A172 (cell line): ENCODE measurements at regions not wholly inside any gene's neighbourhood (a gene's known extent, or its start where the extent isn't known, plus 50 kb on each side); places are given as distances from the start of the nearest gene placed in this dataset.
"Not testable (repeated sequence)": the region's sequence is repeated elsewhere in the genome, so short reads cannot be mapped to it uniquely, and the experiment has no call there.

ENCODE experiments used
- DNase-seq: peaks from one replicate; pipeline ENCODE4 v3.0.0-alpha.2; 2015; ENCODE audit warnings: low spot score

DNA sequence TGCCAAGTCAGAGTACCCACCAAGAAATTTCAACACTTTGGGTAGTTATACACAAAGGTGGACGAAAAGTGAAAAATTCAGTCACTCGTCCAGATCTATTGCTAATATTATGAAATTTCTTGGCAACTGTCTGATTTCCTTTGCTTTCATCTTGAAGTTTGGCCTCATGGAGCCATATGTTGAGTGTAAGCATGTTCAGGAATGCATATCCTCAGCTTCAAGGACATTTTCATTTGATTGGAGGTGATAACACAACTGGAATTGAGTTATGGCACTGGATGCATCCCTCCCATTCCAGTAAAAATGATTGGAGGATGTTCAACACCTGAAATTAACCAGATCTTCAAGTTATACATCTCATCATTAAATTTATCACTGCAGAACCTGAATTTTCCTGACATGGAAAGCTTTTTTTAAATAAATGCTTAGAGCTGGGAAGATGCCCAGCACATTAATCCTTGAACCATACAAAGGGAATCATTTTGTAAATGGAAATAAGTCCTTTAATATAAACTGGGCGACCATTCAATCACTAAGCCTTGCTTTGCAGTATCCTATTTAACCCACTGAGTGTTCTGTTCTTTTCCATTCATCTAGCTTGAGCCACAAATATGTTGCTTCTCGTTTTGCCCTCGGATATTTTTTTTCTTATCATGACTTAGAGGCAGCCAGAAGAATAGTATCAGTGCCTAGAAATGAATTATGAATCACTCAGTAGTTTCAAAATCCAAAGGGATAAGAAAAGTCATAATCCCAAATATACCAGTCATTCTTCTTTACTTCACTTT is 273.7 kb upstream of the PIK3R1 start:
- no peak for DNase-seq

DNA sequence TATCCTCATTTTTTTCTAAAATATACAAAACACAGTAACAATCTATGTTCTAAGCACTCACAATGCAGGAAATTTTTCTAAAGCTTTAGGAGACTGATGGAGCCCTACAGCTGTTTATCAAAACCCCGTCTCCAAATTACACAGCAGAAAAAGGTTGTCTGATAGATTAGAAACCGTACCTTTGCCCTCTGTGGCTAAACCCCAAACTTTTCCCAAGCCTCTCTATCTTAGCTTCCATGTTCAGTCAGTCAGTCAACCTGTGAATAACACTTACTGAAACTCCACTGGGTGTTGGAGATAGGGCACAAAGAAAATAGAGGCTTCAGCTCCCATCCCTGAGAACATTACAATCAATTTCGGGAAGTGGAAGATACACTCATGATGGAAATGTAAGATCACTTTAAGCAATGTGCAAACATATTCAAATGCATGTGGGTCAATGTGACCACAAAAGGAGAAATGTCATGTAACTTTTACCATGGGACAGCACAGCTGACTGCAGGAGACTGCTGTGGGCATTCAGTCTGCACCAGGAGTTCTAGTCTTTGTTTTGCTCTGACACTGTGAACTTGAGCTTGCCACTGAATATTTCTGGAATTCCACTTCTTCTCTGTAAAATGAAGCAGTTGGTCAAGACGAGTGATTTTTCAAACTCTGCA is 279.5 kb upstream of the PIK3R1 start:
- DNase-seq = no peak

- no peak for DNase-seq
Observed at GRCh38 chr5:67934976-67935375, 280.6 kb upstream of the PIK3R1 start.

DNA sequence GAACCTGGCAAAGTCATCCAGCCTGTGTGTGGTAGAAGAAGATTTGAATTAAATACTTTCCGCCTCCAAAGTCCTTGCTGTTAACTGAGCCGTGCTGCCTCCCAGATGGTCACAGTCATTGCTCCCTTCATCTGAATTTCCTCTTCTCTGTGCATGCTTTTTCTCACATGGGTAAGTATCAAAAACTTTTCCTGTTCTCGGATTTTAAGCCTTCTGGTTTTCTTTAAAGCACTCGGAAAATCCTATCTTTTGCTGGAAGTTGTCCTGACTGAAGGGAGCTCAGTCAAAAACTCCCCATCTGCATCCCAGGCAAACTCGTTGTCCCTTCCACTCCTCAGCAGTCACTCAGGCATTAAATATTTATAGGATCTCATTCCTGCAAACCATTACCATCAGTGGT is 290.0 kb upstream of the PIK3R1 start:
- no peak for DNase-seq

GRCh38 chr5:67921004-67921601 is 294.5 kb upstream of the PIK3R1 start:
- no peak for DNase-seq

GRCh38 chr5:67919532-67919931 is 296.0 kb upstream of the PIK3R1 start:
- not testable (repeated sequence) for DNase-seq

GRCh38 chr5:67917561-67917960 is 298.0 kb upstream of the PIK3R1 start:
- DNase-seq = no peak

GRCh38 chr5:67910546-67910945 is 305.0 kb upstream of the PIK3R1 start:
- DNase-seq = no peak

GRCh38 chr5:67908126-67908765 is 307.3 kb upstream of the PIK3R1 start:
- DNase-seq = no peak

DNA sequence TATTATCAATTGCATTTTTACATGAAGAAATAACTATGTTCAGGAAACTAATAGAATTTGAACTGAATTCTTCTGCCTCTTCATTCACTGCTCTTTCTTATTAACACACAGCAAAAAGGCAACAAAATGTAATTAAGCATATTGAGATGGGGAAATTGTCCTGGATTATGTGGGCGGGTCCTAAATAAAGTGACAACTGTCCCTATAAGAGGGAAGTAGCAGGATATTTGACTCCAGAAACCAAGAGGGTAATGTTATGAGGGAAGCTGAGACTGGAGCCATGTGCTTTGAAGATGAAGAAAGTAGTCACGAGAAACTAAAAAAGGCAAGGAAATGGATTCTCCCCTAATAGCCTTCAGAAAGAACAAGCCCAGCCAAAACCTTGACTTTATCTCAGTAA is 311.2 kb upstream of the PIK3R1 start:
- no peak for DNase-seq

GRCh38 chr5:67903656-67904055 is 311.9 kb upstream of the PIK3R1 start:
- DNase-seq = no peak

- DNase-seq = no peak
Observed at GRCh38 chr5:67903121-67903520, 312.4 kb upstream of the PIK3R1 start.

- no peak for DNase-seq
Observed at GRCh38 chr5:67902497-67902830, 313.1 kb upstream of the PIK3R1 start.

- no peak for DNase-seq
Observed at GRCh38 chr5:67901814-67902496, 313.6 kb upstream of the PIK3R1 start.

DNA sequence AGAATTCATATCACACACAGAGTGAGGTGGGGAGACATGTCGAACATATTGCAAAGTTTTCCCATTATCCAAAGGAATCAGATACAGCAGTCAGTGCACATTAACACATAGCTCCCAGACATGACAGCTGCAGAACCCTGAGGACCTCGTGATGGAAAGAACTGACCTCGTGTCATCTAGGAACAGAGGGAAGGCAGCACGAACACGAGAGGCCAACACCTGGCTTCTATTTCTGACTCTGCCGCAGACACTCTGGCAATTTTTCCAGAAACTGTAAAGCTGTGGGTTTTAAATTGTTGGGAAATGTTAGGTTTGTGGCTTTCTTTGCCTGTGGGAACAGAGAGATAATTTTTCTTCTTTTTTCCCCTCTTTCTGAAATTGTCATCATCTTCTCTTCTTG is 315.0 kb upstream of the PIK3R1 start:
- no peak for DNase-seq

DNA sequence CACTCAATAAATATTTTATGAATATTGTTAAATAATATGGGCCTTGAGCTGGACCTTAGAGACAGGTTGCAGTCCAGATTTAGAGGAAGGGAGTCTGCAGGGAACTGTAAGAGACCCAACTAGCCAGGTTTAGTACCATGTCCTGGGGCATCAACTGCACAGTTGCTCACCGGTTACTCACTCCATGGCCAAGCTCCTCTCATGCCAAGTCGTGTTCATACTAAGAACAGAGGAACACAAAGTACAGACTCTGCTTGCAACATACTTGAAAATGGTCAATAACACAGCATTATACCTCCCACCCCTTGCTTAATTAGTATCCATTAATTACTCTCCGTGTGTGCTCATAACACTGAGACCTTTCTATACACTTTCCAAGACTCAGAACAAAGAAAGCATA is 317.6 kb upstream of the PIK3R1 start:
- DNase-seq = no peak

GRCh38 chr5:67897431-67897830 is 318.1 kb upstream of the PIK3R1 start:
- DNase-seq = no peak

GRCh38 chr5:67896930-67897313 is 318.6 kb upstream of the PIK3R1 start:
- DNase-seq = no peak

DNA sequence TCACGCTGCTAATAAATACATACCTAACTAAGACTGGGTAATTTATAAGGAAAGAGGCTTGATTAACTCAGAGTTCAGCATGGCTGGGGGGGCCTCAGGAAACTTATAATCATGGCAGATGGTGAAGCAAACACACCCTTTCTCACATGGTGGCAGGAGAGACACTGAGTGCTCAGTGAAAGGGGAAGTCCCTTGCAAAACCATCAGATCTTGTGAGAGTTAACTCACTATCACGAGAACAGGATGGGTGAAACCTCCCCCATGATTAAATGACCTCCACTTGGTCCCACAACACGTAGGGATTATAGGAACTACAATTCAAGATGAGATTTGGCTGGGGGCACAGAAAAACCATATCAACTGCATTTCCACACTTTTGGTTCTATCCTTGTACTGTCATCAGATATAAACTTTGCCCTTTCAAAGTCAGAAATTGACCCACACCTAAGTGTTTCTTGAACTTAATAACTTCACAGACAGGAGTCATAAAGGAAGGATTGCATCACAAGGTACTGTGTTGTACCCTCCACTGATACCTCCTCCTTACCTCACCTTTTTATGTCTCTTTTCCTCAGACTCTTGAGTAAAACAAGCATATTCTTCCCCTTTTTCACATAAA is 319.1 kb upstream of the PIK3R1 start:
- no peak for DNase-seq

DNA sequence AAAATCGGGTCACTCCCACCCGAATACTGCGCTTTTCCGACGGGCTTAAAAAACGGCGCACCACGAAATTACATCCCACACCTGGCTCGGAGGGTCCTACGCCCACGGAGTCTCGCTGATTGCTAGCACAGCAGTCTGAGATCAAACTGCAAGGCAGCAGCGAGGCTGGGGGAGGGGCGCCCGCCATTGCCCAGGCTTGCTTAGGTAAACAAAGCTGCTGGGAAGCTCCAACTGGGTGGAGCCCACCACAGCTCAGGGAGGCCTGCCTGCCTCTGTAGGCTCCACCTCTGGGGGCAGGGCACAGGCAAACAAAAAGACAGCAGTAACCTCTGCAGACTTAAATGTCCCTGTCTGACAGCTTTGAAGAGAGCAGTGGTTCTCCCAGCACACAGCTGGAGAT is 325.7 kb upstream of the PIK3R1 start:
- DNase-seq = not testable (repeated sequence)

GRCh38 chr5:67887748-67888161 is 327.8 kb upstream of the PIK3R1 start:
- DNase-seq = no peak

DNA sequence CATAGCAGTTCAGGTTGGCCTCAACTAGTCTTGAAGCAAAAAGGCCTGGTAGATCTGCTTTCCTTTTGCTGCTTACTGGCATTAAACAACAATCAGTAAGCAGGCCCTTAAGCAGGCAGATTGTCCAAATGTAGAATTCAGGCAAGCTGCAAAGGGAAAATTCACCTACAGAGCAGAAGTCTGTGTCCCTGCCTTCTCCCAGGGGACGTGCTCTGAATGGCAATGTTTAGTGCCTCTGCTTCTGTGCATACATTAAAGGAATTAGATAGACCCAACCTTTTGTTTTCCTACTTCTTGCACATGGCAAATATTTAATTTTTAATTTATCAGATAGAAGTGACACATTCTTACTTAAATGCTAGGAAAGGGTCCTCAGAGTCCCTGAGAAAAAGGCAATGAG is 328.8 kb upstream of the PIK3R1 start:
- no peak for DNase-seq
